ENCODE measurements at regions not wholly inside any gene's neighbourhood (a gene's known extent, or its start where the extent isn't known, plus 50 kb on each side); places are given as distances from the start of the nearest gene placed in this dataset.

DNA sequence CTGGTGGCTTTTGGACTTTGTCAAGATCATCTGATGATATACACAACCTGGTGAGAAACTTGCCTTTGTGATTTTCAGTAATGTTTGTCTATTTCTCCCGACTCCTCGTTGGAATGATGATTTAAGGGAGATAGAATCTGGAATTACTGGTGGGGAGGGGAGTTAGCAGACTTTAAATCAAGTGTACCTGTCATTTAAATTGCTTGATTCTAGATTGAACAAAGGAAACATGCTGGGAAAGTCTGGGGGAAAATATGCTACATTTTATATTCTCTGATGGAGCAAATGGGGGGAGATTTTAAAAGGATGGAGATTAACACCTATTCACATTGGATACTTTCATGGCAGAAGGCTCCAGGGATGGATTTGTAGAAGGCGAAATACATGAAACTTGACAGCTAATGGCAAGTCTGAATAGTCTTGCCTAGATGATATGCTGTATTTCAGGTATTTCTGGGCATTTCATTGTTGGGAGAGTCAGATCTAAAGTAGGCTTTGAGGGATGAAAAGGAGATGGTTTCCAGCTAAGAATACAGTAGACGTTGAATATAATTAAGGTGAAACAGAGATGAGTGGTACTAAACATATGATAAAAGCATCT is 189.1 kb upstream of the PDZRN3 start:
- TF ChIP-seq, protein P1, sequence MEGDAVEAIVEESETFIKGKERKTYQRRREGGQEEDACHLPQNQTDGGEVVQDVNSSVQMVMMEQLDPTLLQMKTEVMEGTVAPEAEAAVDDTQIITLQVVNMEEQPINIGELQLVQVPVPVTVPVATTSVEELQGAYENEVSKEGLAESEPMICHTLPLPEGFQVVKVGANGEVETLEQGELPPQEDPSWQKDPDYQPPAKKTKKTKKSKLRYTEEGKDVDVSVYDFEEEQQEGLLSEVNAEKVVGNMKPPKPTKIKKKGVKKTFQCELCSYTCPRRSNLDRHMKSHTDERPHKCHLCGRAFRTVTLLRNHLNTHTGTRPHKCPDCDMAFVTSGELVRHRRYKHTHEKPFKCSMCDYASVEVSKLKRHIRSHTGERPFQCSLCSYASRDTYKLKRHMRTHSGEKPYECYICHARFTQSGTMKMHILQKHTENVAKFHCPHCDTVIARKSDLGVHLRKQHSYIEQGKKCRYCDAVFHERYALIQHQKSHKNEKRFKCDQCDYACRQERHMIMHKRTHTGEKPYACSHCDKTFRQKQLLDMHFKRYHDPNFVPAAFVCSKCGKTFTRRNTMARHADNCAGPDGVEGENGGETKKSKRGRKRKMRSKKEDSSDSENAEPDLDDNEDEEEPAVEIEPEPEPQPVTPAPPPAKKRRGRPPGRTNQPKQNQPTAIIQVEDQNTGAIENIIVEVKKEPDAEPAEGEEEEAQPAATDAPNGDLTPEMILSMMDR (IDR thresholded peaks at IDR 0.05), result no peak
- TF ChIP-seq EP300 (IDR thresholded peaks at IDR 0.05) (no peak), POLR2A (IDR thresholded peaks at IDR 0.05) (no peak), POLR2AphosphoS5 (IDR thresholded peaks at IDR 0.05) (no peak)

All from stomach (tissue), 4 donors.